GM19463 (cell line): ENCODE measurements at regions not wholly inside any gene's neighbourhood (a gene's known extent, or its start where the extent isn't known, plus 50 kb on each side); places are given as distances from the start of the nearest gene placed in this dataset.

Experiments
- ATAC-seq: cut with Tn5 transposase; IDR thresholded peaks from one replicate; pipeline ENCODE4 v1.9.1; 2021; ENCODE audit warnings: mild to moderate bottlenecking, moderate library complexity; ENCODE audit not compliant: unreplicated experiment

DNA sequence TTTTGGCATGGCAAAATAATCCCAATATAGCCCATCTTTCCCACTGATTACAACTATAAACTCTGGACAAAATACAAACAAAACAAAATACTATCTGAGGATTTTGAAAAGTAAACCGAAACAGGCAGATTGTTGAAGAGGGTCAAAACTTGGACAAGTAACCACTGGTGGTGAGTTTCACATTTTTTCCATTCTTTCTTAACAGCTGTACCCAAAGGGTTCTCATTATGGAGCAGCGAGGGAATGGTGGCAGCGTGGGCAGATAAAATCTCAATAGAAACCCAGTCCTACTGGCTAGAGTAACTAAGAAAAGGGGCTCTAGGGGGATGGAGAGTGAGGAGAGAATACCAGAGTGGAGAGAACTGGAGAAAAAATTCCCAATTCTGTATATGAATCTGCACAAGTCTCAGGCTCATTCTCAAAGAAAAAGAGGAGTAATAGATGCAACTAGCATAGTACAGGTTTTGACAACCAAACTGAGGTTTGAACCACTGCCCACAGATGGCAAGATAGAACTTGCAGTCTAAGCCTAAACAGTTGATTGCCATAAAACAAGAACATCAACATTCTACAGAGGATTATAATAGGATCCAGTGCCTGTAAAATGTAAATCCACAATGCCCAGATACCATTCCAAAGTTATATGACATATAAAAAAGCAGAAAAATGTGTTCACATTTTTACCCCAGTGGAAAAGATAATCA is 284.5 kb downstream of the KCNRG start:
- ATAC-seq: no peak

DNA sequence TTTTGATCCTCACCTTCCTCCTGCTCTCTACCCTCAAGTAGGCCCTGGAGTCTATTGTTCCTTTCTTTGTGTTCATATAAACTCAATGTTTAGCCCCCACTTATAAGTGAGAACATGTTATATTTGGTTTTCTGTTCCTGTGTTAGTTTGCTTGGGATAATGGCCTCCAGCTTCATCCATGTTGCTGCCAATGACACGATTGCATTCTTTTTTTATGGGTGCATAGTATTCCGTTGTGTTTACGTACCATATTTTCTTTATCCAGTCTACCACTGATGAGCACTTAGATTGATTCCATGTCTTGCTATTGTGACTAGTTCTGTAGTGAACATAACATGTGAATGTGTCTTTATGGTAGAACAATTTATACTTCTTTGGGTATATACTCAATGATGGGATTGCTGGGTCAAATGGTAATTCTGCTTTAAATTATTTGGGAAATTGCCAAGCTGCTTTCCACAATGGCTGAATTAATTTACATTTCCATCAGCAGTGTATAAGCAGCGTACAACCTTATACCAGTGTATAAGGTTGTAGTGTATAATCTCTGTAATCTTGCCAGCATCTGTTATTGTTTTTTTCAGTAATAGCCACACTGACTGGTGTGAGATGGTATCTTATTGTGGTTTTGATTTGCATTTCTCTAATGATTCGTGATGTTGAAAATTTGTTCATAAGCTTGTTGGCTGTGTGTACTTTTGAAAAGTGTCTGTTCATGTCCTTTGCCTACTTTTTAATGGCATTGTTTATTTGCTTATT is 288.9 kb downstream of the KCNRG start:
- ATAC-seq: no peak

DNA sequence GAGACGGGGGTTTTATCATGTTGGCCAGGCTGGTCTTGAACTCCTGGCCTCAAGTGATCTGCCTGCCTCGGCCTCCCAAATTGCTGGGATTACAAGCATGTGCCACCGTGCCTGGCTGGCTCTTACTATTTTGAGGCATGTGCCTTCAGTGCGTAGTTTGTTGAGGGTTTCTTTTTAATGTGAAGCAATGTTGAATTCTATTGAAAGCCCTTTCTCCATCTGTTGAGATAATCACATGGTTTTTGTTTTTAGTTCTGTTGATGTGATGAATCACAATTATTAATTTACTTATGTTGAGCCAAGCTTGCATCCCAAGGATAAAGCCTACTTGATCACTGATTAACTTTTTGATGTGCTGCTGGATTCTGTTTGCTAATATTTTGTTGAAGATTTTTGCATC is 290.9 kb downstream of the KCNRG start:
- no peak for ATAC-seq

DNA sequence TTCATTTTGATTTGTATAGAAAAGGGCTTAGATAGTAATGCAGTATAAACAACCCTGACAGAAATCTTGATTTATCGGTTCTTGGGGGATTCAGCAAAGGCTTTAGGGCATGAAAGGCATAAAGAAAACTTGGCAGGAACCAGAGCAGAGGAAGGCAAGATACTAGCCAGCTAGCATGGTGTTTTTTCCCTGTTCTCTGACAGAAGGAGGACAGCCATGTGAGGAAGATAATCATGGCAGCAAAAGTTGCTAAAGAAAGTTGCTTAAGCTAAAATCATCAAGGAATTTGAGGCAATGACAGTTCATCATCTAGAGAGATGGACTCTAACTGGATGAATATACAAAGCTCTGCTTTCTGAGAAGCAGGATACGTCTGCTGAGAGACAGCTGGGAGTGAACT is 294.1 kb downstream of the KCNRG start:
- ATAC-seq: no peak

DNA sequence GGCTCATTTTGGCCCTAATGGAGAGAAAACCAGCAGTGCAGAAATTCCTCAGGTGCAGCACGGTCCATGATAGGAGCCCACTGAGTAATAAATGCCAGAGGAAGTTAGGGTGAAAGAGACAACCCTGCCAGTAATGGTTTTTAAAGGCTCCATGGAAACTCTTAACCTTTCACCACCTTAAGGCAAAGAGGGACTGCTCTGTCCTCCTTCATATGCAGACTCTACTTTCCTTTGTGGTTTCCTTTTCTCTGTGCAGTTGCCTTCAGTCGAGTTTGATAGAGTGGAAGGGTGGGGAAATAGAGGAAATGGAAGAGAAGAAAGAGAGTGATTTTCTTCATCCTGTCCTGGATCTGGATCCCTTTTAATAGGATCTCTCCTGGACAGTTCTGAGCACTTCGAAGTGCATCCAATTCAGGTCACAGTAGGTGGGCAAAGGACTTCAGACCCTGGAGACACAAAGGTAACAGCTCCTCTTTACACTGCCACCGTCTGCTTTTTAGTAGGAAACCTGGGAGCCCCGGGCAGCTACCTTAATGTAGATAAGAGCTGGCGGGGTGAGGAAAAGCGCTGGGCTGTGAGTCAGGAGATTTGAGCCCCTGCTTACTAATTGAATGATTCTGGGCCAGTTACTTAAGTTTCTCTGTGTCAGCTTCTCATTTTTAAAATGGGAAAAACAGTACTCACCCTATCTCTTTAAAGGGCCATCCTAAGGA is 294.8 kb downstream of the KCNRG start:
- no peak for ATAC-seq

DNA sequence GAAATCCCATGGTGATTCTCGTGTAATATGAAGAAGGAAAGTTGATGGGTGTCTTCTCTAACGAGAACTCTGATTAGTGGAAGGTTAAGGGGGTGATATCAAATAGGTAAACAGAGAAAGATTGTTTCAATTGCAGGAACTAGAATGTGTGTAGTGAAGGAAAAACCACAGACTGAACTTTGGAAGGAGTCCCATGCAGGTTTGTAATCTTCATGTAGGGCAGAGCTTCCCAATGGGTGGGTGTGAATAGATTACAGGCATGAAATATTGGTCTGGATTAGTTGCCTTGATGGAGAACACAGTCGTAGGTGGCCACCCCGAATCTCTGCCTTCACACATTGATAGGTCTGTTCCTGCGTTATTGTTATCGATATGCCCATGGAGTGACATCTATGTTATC is 295.5 kb downstream of the KCNRG start:
- ATAC-seq: no peak

DNA sequence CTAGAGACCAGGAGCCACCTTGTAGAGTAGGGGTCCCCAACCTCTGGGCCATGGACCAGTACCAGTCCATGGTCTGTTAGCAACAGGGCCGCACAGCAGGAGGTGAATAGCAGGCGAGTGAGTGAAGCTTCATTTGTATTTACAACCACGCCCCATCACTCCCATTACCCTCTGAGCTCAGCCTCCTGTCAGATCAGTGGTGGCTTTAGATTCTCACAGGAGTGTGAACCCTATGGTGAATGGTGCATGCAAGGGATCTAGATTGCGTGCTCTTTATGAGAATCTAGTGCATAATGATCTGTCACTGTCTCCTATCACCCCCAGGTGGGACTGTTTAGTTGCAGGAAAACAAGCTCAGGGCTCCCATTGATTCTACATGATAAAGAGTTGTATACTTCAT is 303.6 kb downstream of the KCNRG start:
- no peak for ATAC-seq

DNA sequence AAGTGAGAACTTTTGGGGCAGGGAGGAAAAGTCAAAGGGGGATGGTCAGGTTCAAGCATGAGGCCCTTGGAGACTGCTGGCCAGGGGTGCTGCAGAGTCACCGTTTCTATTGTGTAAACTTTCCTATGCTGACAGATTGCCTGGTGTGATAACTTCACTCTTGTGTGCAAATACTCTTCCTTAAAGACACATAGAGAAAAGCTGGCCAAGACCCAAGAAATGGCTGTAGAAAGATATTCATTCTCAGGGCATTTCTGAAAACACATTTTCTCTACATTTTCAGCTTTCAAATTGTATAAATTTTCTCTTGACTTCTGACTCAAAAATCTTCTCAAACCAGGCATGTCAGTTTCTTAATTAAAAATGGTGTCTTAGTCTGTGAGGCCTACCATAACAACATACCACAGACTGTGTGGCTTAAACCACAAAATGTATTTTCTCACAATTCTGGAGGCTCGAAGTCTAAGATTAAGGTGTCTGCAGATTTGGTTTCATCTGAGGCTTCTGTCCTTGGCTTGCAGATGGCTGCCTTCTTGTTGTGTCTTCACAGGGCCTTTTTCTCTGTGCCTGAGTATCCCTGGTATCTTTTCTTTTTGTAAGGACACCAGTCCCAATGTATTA is 304.5 kb downstream of the KCNRG start:
- ATAC-seq: no peak

DNA sequence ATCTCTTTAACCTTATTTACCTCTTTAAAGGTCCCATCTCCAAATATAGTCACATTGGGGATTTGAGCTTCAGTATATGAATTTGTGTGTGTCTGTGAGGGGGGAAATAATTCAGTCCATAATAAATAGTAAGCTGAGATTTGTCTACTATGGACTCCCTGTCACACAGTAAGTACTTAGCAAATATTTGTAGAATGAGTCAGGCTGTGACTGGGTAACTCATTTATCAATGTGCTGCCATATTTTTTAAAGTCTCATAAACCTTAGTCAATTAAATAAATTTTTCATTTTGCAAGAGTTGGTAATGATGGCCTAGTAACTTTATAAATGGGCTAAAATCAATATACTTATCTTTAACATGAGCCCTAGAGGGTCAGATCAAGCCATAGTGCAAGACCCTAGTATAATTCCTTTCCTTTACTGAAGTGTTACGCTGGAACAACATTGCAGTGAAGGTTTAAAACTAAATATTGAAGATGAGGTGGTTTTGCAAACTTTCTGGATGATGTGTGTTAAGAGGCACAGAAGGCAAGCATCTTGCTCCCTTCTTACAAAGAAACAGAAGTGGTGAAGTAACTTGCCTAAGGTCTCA is 305.1 kb downstream of the KCNRG start:
- no peak for ATAC-seq

DNA sequence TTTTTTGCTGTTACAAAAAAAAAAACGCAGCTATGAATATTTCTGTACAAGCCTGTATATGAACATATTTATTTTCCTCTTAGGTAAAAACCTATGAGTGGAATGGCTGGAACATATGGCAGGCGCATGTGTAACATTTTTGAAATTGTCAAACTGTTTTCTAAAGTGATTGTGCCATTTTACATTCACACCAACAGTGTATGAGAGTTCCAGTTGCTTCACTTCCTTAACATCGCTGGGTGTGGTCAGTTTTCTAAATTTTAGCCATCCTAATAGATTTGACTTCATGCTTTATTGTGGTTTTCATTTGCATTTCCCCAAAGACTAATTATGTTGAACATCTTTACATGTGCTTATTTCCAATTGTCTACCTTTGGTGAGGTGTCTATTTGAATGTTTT is 306.8 kb downstream of the KCNRG start:
- no peak for ATAC-seq

DNA sequence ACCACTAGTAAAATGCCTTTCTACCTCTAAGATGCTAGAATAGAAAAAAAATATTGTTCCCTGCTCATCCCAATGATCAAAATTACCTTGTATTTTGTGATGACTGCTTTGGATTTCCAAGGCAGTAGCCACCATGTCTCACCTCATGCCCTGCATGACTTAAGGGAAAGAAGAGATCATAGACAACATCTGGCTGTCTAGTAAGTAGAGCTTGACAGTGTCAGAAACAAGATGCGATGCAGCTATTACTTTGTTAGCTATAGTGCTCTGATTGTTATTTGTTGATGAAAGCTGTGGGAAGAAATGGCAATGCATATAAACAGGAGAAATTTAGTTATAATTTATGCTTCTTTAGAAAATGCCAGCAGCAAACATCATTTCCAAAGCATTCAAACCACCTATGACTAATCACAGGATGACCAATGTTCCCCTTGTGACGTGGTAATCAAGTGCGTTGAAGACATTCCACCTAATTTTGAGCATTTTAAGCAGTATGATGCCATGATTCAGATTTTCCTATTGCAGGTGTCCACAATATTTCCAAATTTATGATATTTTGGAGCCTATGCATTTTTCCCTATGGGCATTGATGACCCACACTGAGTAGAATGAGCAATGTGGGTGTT is 308.3 kb downstream of the KCNRG start:
- ATAC-seq: no peak

DNA sequence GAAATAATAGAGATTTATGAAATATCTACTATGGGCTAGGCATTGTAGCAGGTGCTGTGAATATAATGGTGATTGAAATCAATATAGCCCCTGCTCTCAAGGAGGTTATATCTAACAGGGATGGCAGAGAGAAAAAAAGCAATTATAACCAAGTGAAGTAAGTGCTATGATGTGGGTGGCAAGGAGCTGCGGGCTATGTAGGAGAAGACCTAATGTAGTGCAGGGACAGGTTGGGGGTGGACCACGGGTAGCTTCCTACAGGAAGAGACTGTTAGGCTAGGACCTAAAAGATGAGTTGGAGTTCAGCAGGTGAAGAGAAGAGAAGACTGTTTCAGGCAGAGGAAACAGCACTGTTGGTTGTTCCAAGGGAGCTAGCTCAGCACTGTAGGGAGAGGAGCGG is 311.0 kb downstream of the KCNRG start:
- ATAC-seq: no peak

DNA sequence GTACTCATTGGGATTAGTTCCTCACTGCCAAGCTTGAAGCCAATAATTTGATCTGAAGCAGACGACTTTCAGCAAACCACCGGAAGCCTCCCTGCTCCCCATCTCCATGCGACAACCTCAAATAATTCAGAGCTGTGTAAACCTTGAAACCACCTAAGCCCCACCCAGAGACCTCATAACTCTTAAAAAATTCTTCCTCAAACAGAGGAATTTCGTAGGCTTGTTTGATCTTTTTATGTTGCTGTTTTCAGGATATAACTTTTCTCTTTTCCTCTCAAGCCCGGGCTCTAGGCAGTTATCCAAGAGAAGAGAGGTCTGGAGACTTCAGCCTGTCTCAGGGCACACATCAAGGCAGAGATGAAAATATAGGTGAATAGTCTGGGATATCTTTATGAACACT is 311.6 kb downstream of the KCNRG start:
- no peak for ATAC-seq

DNA sequence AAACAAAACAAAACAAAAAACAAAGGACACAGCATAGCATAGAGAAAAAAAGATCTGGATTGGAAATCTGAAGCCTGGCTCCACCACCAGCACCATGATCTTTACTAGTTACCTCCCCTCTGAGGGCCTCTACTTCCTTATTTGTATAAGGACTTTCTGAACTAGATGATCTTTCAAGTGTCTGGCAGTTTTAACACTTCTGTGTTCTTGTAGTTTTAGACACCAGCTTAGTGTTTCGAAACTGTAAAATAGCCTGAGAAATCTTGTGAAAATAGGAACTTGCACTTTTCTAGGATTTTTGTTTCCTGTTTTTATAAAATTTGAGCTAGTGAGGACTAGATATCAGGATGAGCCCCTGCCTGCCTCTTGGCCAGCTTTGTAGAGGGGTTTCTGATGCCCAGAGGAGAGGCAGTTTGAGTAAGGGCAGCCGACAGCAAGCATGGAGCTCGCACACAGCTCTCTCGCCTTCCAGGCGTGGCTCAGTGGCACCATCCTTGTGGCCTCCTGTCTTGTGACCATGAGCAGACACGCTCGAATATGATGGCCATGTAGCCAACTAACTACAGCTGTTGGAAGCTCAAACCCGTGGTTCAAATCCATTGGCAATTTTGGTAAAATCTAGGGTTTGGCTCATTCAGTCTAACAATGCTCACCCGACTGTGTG is 319.0 kb downstream of the KCNRG start:
- no peak for ATAC-seq

DNA sequence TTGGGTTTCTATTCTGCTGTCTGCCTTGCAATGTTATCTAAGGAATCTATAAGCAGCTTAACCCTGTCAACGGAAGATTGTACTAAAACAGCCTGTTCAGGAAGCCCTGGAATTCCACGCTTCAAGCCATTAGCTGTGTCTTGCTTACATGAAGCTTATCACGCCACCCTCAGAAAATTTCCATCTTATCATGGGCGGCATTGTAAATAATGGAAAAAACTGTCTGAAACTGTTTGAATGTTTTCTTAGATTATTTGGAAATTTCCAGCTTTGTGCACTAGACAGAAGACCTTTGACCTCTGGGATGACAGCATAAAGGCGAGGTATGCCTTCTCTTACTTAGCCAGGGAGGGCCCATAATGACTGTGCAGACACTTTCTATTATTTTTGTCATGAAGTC is 319.7 kb downstream of the KCNRG start:
- no peak for ATAC-seq

DNA sequence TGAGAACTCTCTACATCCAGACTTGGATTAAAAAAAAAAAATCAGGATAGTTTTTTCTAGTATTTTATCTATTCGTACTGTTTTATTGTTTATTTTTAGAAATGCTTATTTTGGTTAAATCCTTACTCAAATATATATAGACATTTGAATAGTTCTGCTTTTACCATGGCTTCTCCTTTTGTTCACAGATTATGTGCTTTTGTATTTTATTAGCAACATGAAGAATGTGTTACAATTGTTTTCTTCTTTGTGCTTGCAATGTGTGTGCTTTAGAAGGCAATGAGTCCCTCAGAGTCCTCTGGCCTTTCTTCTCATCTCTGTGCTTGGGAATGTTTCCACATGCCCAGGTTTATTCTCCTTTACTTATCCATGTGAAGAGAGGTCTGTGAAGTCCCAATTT is 324.0 kb downstream of the KCNRG start:
- ATAC-seq: no peak

DNA sequence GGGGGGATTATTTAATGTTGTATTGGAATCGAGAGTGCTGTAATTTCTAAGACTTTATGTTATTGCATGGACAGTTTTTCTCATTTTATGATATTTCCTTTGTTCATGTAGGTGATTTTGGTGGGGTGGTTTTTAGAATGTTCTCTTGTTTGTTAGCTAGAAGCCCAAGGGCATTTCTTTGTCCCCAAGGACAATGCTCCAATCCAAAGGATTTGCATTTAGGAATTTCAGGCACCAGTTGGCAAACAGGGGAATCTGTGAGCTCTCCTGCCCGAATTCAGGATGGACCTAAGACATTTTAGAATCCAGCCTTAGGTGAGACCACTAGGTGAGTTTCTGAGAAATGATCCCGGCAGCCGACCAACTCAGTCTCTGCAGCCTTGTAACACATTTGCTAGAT is 324.9 kb downstream of the KCNRG start:
- ATAC-seq: no peak

DNA sequence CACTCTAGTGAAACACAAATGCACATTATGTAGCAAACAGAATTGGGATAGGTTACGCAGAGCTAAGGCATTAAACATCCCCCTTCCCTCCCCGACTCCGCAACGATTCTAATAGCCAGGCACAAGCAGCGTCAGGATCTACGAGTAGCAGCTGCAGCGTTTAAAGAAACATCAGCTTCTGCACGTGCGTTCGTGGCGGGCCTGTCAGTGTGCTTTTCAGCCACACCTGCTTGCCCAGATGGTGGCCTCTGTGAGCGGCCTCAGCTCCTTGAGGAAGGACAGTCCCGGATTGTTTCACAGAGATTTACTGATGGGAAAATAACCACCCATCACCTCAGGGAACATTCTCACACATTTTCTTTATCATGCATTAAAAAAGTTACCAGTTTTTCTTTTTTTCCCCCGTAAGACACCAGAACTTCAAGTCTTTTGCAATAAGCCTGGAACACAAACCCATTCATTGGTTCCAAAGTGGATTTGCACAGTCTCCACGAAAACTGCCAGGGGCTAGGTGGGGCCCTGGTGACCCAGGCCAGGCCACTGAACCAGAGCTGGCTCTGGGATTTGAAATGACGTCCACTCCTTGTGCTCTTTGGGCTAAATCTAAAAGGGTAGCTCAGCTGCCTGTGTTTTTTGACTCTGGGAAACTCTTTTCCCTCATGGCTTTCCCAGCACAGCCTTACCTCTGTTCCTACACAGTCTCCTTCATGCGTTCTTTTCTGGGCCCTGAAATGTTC is 325.5 kb downstream of the KCNRG start:
- ATAC-seq: no peak

DNA sequence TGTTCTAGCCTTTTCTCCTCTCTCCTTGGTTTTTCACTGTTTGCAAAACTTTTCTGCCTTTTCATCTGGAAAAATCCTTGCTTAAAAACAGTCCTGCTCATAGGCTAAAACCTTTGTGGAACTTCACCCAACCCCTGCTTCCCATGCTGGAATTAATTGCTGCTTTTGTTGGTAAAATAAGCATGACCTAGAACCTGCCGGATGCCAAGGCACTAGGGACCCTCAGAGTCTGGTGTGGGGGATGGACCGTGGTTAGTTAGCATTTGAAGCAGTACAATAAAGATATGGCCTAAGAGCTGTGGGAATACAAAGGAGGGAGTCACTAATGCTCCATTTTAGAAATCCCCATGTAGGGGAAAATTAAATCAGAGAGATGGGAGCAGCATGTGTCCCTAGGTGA is 326.3 kb downstream of the KCNRG start:
- no peak for ATAC-seq

DNA sequence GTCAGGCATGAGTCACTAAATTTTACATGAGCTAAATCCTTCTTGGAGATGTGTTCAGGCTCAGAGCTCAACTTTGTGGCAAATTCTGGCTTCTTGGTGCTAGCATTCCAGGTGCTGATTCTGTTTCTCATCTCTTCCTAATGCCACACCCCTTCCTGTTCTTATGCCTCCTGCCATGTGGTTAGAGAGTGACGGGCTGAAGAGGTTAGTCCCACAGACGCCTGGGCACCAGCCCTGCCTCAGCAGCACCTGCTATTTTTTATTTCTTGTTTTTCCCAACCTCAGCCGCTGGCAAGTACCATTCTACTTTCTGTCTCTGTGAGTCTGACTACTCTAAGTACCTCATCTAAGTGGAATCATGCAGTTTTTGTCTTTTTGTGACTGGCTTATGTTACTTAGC is 329.5 kb downstream of the KCNRG start:
- ATAC-seq: no peak
